DND-41 (cell line): ENCODE measurements at regions not wholly inside any gene's neighbourhood (a gene's known extent, or its start where the extent isn't known, plus 50 kb on each side); places are given as distances from the start of the nearest gene placed in this dataset.

ENCODE experiments used
- ATAC-seq: fragments of 200-7000 bp; cut with Tn5 transposase; 3 replicates; pipeline ENCODE4 v1.9.1; 2021; ENCODE audit warnings: low read depth; ENCODE audit not compliant: insufficient read depth
- DNase-seq: peaks from one replicate; pipeline ENCODE4 v3.0.0-alpha.2; 2020
- H2AFZ ChIP-seq: 2 replicates; pipeline ENCODE4 v1.6.0; 2012; ENCODE audit warnings: low read depth, low read length
- H3K27ac ChIP-seq: 2 replicates; pipeline ENCODE4 v1.5.1; 2012; ENCODE audit warnings: low read length, inconsistent platforms
- H3K27me3 ChIP-seq: fragments of 200-600 bp; sonication (generic); 2 replicates; pipeline ENCODE4 v1.6.0; 2012; ENCODE audit warnings: low read length, mild to moderate bottlenecking, inconsistent platforms; ENCODE audit not compliant: insufficient read depth, poor library complexity
- H3K36me3 ChIP-seq: 2 replicates; pipeline ENCODE4 v1.5.1; 2012; ENCODE audit warnings: low read length, inconsistent platforms; ENCODE audit not compliant: insufficient read depth
- H3K4me1 ChIP-seq: 2 replicates; pipeline ENCODE4 v1.5.1; 2012; ENCODE audit warnings: mild to moderate bottlenecking, low read length; ENCODE audit not compliant: insufficient read depth
- H3K4me2 ChIP-seq: 2 replicates; pipeline ENCODE4 v1.6.0; 2012; ENCODE audit warnings: mild to moderate bottlenecking, moderate library complexity, low read length, inconsistent platforms; ENCODE audit not compliant: insufficient read depth
- H3K4me3 ChIP-seq, 2 experiments: fragments of 200-600 bp in 1 of 2; shearing (Covaris generic) in 1 of 2; 2 replicates each; pipeline ENCODE4 v1.5.1; 2012 to 2016; ENCODE audit warnings: inconsistent platforms in 2 of 2, low read length in 2 of 2, mild to moderate bottlenecking in 2 of 2, low read depth in 1 of 2, moderate library complexity in 1 of 2
- H3K79me2 ChIP-seq: 2 replicates; pipeline ENCODE4 v1.6.0; 2012; ENCODE audit warnings: low read length, inconsistent platforms; ENCODE audit not compliant: insufficient read depth
- H3K9ac ChIP-seq: 2 replicates; pipeline ENCODE4 v1.6.0; 2012; ENCODE audit warnings: low read depth, mild to moderate bottlenecking, inconsistent platforms, low read length, moderate library complexity
- H3K9me3 ChIP-seq: 2 replicates; pipeline ENCODE4 v1.5.1; 2012; ENCODE audit warnings: low read length, moderate library complexity, mild to moderate bottlenecking, inconsistent platforms; ENCODE audit not compliant: insufficient read depth, severe bottlenecking
- H4K20me1 ChIP-seq: 2 replicates; pipeline ENCODE4 v1.6.0; 2012; ENCODE audit warnings: low read length; ENCODE audit not compliant: insufficient read depth
- CTCF ChIP-seq: IDR thresholded peaks from 2 replicates; pipeline ENCODE4 v1.5.1; 2012; ENCODE audit warnings: borderline replicate concordance, low read length, moderate library complexity, mild to moderate bottlenecking; ENCODE audit not compliant: poor library complexity, severe bottlenecking; ENCODE audit errors: extremely low read depth
- EZH2 ChIP-seq: IDR thresholded peaks from 3 replicates; pipeline ENCODE4 v1.6.1; 2012; ENCODE audit warnings: borderline replicate concordance, low read depth, mild to moderate bottlenecking, moderate library complexity, low read length, inconsistent platforms; ENCODE audit not compliant: severe bottlenecking

- Histone ChIP-seq H3K27me3 (peaks cover 6% of the 10 kb centered on the region), H3K4me2 (no peak overlapping the region), H3K4me1 (no peaks in the 10 kb centered on the region), H3K4me3 (no peak overlapping the region), H3K36me3 (no peaks in the 10 kb centered on the region), H3K9ac (no peak overlapping the region), H2AFZ (no peak overlapping the region), H3K9me3 (no peaks in the 10 kb centered on the region), H3K27ac (no peak overlapping the region), H4K20me1 (no peaks in the 10 kb centered on the region), H3K79me2 (no peaks in the 10 kb centered on the region)
- TF ChIP-seq CTCF, result no peak
- no peak for TF ChIP-seq EZH2
- no peak for DNase-seq
- no peak for ATAC-seq
These were observed 330.3 kb upstream of the THBS1 start for GRCh38 chr15:39250460-39251186.

- H3K4me2 ChIP-seq, result no peak overlapping the region
- no peak for ATAC-seq
These were observed 329.3 kb upstream of the THBS1 start for GRCh38 chr15:39251413-39252133.

GRCh38 chr15:39252134-39252470 lies 328.8 kb upstream of the THBS1 start:
- H3K27ac ChIP-seq, result no peak overlapping the region

More at GRCh38 chr15:39251413-39252133, 329.3 kb upstream of the THBS1 start:
- no peak overlapping the region for H3K27ac ChIP-seq
- DNase-seq, result no peak
- H3K9ac ChIP-seq, result no peak overlapping the region
- TF ChIP-seq EZH2, result no peak
- TF ChIP-seq CTCF, result no peak
- no peaks in the 10 kb centered on the region for H3K4me1 ChIP-seq
- H3K9me3 ChIP-seq, result no peaks in the 10 kb centered on the region
- H3K4me3 ChIP-seq, result no peak overlapping the region
- H3K27me3 ChIP-seq, result peaks cover 4% of the 10 kb centered on the region
- no peaks in the 10 kb centered on the region for H4K20me1 ChIP-seq
- no peak overlapping the region for H2AFZ ChIP-seq
- no peaks in the 10 kb centered on the region for H3K36me3 ChIP-seq
- H3K79me2 ChIP-seq, result no peaks in the 10 kb centered on the region

More at GRCh38 chr15:39252134-39252470, 328.8 kb upstream of the THBS1 start:
- no peak overlapping the region for H3K9ac ChIP-seq
- H3K9me3 ChIP-seq, result no peaks in the 10 kb centered on the region
- TF ChIP-seq EZH2 (no peak), CTCF (no peak)
- no peaks in the 10 kb centered on the region for H3K4me1 ChIP-seq
- ATAC-seq (no peak), DNase-seq (no peak)
- H3K27me3 ChIP-seq, result peaks cover 4% of the 10 kb centered on the region
- no peak overlapping the region for H2AFZ ChIP-seq
- H3K79me2 ChIP-seq, result no peaks in the 10 kb centered on the region
- H3K4me2 ChIP-seq, result no peak overlapping the region
- H3K36me3 ChIP-seq, result no peaks in the 10 kb centered on the region
- H3K4me3 ChIP-seq, result no peak overlapping the region
- H4K20me1 ChIP-seq, result no peaks in the 10 kb centered on the region
